HG03108 (cell line): ENCODE measurements at regions not wholly inside any gene's neighbourhood (a gene's known extent, or its start where the extent isn't known, plus 50 kb on each side); places are given as distances from the start of the nearest gene placed in this dataset.
"Not testable (repeated sequence)": the region's sequence is repeated elsewhere in the genome, so short reads cannot be mapped to it uniquely, and the experiment has no call there.

Experiments used
- ATAC-seq: cut with Tn5 transposase; IDR thresholded peaks from one replicate; pipeline ENCODE4 v1.9.1; 2021; ENCODE audit warnings: moderate library complexity; ENCODE audit not compliant: unreplicated experiment

DNA sequence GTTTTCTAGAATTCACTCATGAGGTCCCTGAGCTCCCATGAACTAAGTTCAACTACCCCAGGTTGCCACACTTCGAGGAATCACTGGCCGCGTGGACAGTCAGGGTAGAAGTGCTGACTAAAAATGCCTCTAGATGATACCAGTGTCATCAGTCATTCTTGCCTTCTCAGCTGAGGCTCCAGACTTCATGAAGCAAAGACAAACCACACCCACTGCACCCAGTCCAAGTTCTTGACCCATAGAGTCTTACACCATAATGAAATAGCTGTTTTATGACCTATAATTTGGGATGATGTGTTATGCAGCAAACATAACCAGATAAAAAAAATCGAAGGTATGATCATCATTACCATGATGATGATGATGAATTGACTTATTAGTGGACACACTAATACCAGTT is 632.9 kb upstream of the TLE4 start:
- no peak for ATAC-seq

DNA sequence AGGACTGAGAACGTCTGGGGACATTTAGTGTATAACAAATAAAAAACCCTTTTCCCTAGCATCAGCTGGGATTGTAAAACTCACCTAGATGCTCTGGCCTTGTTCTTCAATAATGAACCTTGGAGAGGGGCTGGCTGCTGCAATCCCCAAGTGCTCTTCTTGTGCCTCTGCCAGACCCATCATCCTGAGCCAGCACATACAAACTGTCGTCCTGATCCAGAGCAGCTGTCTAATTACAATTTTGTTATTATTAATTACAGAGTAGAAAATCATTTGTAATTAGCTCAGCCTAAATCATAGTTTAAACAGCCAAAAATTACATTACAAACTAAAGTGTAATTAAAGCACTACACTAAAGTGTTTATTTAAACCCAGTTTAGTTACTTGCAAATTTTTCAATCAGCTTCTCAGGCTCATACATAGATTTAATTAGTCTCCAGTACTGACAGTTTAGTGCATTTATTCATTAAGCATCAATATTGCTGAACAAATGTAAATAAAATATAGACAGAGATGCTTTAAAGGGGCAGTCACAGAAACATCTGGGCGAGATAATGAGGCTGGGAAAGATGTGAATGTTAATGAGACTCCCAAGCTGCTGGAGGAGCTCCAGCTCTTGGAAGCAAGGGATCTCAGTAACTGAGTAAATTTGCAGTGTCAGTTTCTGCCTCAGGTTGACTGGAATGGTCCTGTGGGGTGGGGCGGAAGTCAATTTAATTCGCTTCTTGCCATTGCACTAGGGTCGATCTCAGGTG is 632.3 kb upstream of the TLE4 start:
- no peak for ATAC-seq

- ATAC-seq, result no peak
These were observed 631.5 kb upstream of the TLE4 start for GRCh38 chr9:78940121-78940855.

DNA sequence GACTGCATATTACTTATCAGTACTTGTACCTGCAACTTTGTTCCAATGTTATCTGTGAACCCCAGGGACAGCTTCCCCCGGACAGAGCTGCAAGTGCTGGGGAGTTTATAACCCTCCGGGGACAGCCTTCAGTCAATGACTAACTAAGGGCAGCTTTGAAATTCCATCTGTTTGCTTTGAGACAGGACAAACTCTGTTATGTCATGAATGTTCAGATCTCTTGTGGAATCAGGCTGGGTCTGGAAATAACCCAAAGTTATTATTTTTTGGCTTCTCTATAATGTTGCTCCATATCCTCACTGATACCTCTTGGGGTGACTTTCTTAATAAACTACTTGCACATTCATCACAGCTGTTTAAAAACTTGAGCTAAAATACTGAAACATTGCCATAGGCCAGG is 617.5 kb upstream of the TLE4 start:
- ATAC-seq, result no peak

- no peak for ATAC-seq
These were observed 612.9 kb upstream of the TLE4 start for GRCh38 chr9:78958892-78959291.

- no peak for ATAC-seq
These were observed 609.6 kb upstream of the TLE4 start for GRCh38 chr9:78962156-78962555.

DNA sequence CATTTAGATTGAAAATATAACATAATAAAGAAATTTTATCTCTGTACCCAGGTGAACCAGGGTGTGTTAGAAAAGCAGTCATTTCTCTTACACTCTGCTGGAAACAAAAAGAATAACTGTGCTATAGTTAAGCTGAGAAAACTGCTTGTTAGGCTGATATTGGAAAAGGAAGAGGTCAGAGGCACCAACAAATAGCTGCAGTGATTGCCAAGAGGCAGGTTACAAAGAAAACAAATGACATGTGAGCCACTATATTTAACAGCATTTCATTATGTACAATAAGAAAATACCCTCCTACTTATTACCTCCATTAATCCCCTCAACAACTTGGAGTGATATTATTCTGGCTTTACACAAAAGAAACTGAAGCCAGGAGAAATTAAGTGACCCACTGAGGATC is 607.9 kb upstream of the TLE4 start:
- ATAC-seq, result no peak

GRCh38 chr9:78967596-78968217 is 604.1 kb upstream of the TLE4 start:
- no peak for ATAC-seq

GRCh38 chr9:78970375-78970774 is 601.4 kb upstream of the TLE4 start:
- no peak for ATAC-seq

- no peak for ATAC-seq
These were observed 600.2 kb upstream of the TLE4 start for GRCh38 chr9:78971540-78971939.

- no peak for ATAC-seq
These were observed 599.3 kb upstream of the TLE4 start for GRCh38 chr9:78972303-78972999.

GRCh38 chr9:78973907-78974306 is 597.9 kb upstream of the TLE4 start:
- ATAC-seq, result no peak

DNA sequence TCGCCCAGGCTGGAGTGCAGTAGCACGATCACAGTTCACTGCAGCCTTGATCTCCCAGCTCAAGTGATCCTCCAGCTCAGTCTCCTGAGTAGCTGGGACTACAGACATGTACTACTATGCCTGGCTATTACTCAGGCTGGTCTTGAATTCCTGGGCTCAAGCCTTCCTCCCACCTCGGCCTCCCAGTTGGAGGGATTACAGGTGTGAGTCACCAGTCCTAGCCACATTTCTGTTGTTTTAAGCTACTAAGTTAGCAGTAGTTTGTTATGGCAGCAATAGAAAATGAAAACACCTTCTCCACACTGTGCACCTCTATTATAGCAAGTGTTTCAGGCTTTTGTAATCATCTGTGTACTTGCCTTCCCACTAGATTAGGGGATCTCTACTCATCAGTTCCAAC is 588.9 kb upstream of the TLE4 start:
- ATAC-seq, result no peak

- no peak for ATAC-seq
These were observed 586.6 kb upstream of the TLE4 start for GRCh38 chr9:78985084-78985738.

DNA sequence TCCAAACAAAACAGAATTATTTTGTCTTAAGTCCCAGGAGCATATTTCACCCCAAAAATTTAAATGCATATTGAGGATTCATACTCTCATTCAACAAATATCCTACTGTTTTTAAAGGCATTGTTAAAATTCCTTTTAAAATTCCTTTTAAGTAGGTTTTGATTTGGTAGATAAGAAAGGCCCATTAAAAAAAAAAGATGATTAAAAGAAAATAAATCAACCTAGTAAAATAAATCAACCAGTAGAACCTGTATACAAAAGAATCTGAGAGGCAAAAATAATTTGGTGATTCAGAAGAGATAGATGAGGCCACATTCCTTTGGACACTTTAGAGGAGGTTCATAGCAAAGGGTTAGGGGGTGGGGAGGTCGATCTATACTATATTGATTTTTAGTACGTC is 585.3 kb upstream of the TLE4 start:
- no peak for ATAC-seq

- no peak for ATAC-seq
These were observed 582.6 kb upstream of the TLE4 start for GRCh38 chr9:78989031-78989658.

GRCh38 chr9:78994471-78994870 is 577.3 kb upstream of the TLE4 start:
- no peak for ATAC-seq

DNA sequence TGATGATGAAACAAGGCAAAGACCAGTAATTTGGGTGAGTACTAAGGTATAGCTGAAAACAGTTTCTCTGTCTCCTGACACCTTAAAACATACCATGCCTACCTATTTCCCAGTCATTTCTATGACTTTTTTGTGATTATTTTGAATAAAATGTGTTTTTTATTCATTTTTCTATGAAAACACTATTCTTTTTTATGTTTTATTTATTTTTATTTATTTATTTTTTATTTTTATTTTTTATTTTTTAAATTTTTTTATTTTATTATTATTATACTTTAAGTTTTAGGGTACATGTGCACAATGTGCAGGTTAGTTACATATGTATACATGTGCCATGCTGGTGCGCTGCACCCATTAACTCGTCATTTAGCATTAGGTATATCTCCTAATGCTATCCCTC is 576.8 kb upstream of the TLE4 start:
- not testable (repeated sequence) for ATAC-seq

DNA sequence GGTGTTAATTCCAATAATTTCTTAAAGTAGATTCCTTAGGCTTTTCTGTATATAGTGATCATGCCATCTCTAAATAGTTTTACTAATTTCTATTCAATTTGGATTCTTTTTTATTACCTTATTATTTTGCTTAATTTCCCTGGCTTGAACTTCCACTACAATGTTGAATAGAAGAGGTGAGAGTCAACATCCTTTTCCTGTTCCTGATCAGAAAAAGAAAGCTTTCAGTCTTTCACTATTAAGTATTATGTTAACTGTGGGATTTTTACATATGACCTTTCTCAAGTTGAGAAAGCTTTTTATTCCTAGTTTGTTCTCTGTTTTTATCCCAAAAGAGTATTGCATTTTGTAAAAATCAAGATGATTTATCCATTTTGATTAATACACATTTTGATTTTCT is 574.5 kb upstream of the TLE4 start:
- no peak for ATAC-seq

DNA sequence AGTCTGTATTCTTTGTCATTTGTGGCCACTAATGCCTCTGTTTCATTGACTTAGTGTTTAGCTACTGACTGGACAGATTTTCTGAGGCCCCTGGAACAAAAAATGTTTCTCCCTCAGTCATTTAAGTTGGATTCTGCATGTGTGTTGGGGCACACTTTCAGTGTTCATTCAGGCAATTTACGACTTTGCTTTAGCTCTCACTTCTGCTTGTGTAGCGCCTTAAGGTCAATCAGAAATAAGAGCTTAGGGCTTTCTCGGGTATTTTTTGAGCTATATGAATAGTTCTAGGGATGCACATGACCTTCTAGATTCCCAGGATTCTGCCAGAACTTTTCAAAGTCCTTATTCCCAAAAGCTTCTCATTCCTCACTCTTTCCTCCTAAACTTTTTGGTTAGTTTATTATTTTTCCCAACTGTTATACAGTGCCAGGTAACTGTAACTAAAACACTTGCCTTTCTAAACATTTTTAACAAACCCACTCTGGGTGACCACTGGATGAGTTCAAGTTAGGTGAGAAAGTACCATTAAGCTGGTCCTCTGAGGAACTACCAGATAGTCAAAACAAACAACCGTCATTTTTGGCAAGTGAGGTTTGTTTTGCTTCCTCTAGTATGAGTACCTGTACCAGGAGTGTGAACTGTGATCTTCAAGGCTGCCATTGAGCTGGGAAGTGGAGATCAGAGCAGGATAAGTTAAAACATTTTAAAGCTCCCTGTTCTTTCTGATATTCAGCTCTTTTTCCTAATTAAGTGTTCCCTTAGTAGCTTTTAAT is 571.3 kb upstream of the TLE4 start:
- no peak for ATAC-seq
